Stimulated activated naive B cell treated with anti-CD40 and anti-IgM and Interleukin-4, amounts not matched to agents 10 μg/mL and 1 μg/mL and 100 μg/mL, for 72 hours (primary cell): ENCODE measurements at regions not wholly inside any gene's neighbourhood (a gene's known extent, or its start where the extent isn't known, plus 50 kb on each side); places are given as distances from the start of the nearest gene placed in this dataset.
"Not testable (repeated sequence)": the region's sequence is repeated elsewhere in the genome, so short reads cannot be mapped to it uniquely, and the experiment has no call there.

Source experiments
- ATAC-seq, 2 donors: fragments of 150-1000 bp; cut with Tn5 transposase; replicated peaks; 2 replicates each; pipeline ENCODE4 v1.10.0; 2021; ENCODE audit warnings: moderate library complexity in 1 of 2
- DNase-seq: peaks from one replicate; pipeline ENCODE4 v3.0.0; 2021
- H3K27ac Mint-ChIP-seq: one replicate; pipeline ENCODE4 v1.8.0; 2022; ENCODE audit warnings: mild to moderate bottlenecking, mixed read lengths
- H3K27me3 Mint-ChIP-seq, 2 donors: one replicate each; pipeline ENCODE4 v1.8.0; 2022; ENCODE audit warnings: mixed read lengths in 2 of 2
- H3K36me3 Mint-ChIP-seq, 2 donors: one replicate each; pipeline ENCODE4 v1.8.0; 2022; ENCODE audit warnings: mixed read lengths in 2 of 2, mild to moderate bottlenecking in 1 of 2
- H3K4me1 Mint-ChIP-seq, 2 donors: one replicate each; pipeline ENCODE4 v1.8.0; 2022; ENCODE audit warnings: mixed read lengths in 2 of 2, mild to moderate bottlenecking in 1 of 2
- H3K4me3 Mint-ChIP-seq, 2 donors: one replicate each; pipeline ENCODE4 v1.8.0; 2022; ENCODE audit warnings: mild to moderate bottlenecking in 2 of 2, mixed read lengths in 2 of 2, moderate library complexity in 1 of 2
- H3K9me3 Mint-ChIP-seq, 2 donors: one replicate each; pipeline ENCODE4 v1.8.0; 2022; ENCODE audit warnings: mixed read lengths in 2 of 2, mild to moderate bottlenecking in 1 of 2

DNA sequence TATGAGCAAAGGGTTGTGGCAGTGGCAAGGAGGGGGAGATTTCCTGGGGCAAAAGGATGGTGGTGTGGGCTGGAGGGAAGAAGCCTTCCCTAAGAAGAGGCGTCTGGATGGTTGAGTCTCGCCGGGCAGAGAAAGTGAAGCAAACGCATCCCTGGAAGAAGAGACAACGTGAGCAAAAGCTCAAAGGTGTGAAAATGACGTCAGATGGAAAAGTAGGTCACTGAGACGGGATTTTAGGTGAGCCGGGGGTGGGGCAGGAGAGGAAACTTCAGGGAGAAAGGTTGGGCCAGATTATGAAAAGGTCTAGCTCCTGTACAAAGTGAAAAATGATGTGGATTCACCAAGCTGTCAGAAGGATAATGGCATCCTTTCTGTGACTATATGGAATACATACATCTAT, 95.3 kb upstream of the KCNE2 start:
- H3K36me3 Mint-ChIP-seq: peaks cover 4 to 6% of the 10 kb centered on the region in 2 donors
- DNase-seq (no peak), ATAC-seq (no peak)
- H3K4me1 Mint-ChIP-seq: no peaks in the 10 kb centered on the region
- peaks cover 4 to 6% of the 10 kb centered on the region in 2 donors for H3K9me3 Mint-ChIP-seq
- peaks cover 15 to 24% of the 10 kb centered on the region in 2 donors for H3K27me3 Mint-ChIP-seq
- no peak overlapping the region for H3K4me3 Mint-ChIP-seq
- no peak overlapping the region for H3K27ac Mint-ChIP-seq

DNA sequence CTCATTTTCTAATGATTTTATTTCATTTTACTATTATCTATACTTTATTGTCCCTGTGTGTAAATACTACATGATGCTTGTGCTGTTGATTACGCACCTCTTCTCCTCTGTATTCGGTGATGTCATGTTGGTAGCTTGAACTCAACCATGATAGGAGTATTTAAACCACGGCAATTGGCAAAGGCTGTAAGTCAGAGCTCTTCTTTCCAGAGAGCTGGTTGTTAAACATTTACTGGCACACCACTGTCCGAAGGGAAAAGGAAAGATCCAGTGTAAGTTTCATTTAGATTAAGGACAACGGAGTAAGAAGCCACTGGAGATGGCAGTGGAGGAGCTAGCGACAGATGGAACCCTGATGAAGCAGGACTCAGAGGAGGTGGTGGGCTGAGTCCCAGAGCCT, 93.4 kb upstream of the KCNE2 start:
- Mint-ChIP-seq H3K27ac (no peak overlapping the region), H3K4me3 (no peak overlapping the region), H3K36me3 (no peaks in the 10 kb centered on the region), H3K9me3 (no peaks in the 10 kb centered on the region), H3K4me1 (no peaks in the 10 kb centered on the region), H3K27me3 (peaks cover 21 to 30% of the 10 kb centered on the region in 2 donors)
- DNase-seq (no peak), ATAC-seq (no peak)

DNA sequence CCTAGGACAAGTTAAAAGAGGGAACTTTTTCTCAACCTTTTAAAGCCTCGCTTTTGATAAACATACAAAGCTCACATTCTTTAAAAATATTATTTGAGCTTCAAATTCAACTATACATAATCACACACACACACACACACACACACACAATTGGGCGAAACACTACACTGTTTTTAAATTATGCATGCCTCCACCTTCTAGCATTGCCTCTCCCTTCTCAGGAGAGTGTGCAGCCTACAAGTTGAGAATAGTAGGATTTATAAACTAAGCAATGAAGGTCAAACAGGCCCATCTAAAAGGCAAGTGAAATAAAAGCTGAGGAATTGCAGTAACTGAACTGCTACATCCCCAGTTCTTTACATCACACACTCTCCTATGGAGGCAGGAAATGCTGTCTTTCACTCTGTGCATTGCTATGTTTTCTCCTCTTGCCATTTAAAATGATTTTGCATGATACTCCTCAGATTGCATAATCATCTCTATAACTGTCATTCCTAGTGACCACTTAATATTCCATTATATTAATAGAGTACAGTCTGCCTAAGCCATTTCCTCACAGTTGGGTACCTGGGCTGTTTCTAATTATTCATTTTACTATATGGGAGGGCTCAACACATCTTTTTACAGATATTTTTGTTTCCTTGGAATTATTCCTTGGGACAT, 92.5 kb upstream of the KCNE2 start:
- ATAC-seq: no peak
- Mint-ChIP-seq H3K27me3 (peaks cover 18 to 30% of the 10 kb centered on the region in 2 donors), H3K9me3 (no peaks in the 10 kb centered on the region), H3K4me1 (no peaks in the 10 kb centered on the region), H3K27ac (no peak overlapping the region), H3K36me3 (no peaks in the 10 kb centered on the region), H3K4me3 (no peak overlapping the region)
- no peak for DNase-seq

DNA sequence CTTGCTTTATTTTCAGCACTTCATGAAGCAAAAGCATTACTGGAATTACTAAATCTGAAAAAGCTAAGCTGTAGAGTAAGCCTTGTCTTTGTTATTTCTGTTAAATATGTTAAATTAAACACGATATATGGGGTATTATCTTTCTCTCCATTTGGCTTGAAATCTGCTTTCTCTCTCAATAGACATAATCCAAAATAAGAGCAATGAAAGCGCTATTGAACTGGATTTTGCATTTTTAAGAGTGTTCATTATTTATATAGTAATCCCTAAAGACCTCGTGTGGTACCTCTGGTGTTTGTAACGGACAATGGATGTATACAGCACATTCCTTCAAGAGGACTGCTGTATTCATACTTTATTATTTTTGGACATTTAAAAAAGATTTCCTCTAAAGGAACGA, 91.5 kb upstream of the KCNE2 start:
- DNase-seq (no peak), ATAC-seq (no peak)
- no peaks in the 10 kb centered on the region for H3K9me3 Mint-ChIP-seq
- H3K27me3 Mint-ChIP-seq: peaks cover 27 to 40% of the 10 kb centered on the region in 2 donors
- no peak overlapping the region for H3K27ac Mint-ChIP-seq
- H3K4me1 Mint-ChIP-seq: peaks cover 0 to 5% of the 10 kb centered on the region in 2 donors
- no peak overlapping the region for H3K4me3 Mint-ChIP-seq
- no peaks in the 10 kb centered on the region for H3K36me3 Mint-ChIP-seq

DNA sequence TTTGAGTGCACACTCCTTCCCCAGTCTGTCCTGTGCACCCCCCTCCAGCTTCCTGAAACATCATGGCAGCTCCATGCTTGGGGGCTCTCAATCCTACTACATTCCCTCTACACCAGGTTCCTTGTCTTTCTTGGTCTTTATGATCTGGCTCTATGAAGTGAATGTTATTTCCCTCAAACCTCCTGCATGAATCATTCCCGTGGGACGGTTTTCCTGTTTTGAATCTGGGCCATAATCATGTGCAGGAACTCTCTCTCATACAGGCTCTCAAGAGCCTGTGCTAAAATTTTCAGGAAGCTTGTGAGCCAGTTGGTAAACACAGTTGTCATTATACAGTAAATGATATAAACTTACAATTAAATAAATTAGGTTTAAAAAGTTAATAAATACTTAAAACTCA, 89.8 kb upstream of the KCNE2 start:
- ATAC-seq (no peak), DNase-seq (no peak)
- Mint-ChIP-seq H3K36me3 (no peaks in the 10 kb centered on the region), H3K27ac (no peak overlapping the region), H3K4me1 (peaks cover 0 to 5% of the 10 kb centered on the region in 2 donors), H3K27me3 (peaks cover 29 to 36% of the 10 kb centered on the region in 2 donors), H3K4me3 (no peak overlapping the region), H3K9me3 (no peaks in the 10 kb centered on the region)

DNA sequence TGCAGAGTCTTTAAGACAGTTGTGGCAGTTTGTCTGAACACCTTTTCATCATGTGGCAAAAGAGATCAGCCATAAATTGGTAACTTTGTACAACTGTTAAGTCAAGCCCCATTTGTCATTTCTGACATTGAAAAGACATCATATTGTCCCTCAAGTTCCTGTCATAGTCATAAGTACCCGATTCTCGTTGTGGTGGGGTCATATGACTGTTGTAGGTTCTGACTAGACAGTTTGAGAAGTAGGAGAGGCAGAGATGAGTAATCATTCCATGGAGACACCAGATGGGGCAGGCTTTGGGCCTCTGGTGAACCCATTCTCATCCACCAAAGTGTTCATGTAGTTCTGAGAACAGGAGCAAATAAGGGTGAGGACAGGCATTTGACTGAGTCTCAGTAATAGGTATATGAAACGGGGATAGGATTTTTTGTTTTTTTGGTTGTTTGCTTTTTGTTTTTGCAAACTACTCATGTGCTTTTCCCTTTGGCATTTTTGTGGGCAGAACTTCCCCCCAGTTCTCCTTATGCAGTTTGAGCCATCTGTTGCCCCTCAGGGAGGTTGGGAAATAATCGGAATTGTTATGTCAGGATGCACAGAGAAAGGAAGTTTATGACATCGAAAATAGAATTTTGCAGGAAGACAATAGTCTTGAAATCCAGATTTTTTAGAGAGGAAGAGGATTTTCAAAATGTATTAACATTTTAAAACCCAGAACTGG, 86.9 kb upstream of the KCNE2 start:
- peaks cover 21 to 32% of the 10 kb centered on the region in 2 donors for H3K27me3 Mint-ChIP-seq
- H3K4me1 Mint-ChIP-seq: peaks cover 0 to 5% of the 10 kb centered on the region in 2 donors
- DNase-seq (peak; percentile 1), ATAC-seq (peak; percentile 71 to 93)
- no peaks in the 10 kb centered on the region for H3K9me3 Mint-ChIP-seq
- no peaks in the 10 kb centered on the region for H3K36me3 Mint-ChIP-seq
- no peak overlapping the region for H3K27ac Mint-ChIP-seq
- no peak overlapping the region for H3K4me3 Mint-ChIP-seq

DNA sequence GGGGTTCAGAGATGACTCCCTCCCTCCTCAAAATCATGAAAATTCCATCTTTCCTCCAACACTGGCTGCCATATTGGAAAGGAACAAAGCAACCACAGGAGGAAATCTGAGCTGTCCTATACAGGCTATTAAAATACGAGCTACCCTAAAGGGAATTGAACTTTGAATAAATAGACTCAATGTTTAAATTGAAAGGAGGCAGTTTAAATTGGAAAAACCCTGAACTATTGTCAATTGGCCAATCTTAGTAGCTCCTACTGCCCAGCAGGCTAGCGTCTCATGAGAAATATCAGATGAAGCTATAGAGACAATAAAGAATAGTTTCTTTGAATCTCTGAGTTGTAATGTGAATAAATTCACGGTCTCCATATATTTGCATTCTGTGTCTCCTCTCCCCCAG, 85.4 kb upstream of the KCNE2 start:
- DNase-seq (no peak), ATAC-seq (no peak)
- H3K4me3 Mint-ChIP-seq: no peak overlapping the region
- H3K27ac Mint-ChIP-seq: no peak overlapping the region
- peaks cover 0 to 5% of the 10 kb centered on the region in 2 donors for H3K4me1 Mint-ChIP-seq
- H3K9me3 Mint-ChIP-seq: no peaks in the 10 kb centered on the region
- no peaks in the 10 kb centered on the region for H3K36me3 Mint-ChIP-seq
- peaks cover 19 to 28% of the 10 kb centered on the region in 2 donors for H3K27me3 Mint-ChIP-seq

DNA sequence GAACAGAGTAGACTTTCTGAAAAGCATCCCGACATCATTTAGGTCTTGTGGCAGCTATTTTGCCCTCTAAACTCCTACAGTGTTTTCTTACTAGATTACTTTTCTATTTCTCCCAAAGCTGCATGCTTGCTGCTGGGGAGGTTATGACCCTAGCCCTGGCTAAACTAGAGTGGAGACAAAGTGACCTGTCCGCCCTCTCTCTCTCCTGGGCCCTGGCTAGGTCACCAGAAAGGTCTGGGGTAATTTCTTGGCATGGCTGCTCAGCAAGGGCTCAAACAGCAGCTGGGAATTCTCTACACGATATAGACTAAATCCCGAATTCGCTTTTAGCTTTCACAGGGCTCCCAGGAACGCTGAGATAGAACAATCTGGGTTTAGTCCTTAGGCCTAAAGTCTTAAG, 84.5 kb upstream of the KCNE2 start:
- ATAC-seq (no peak), DNase-seq (no peak)
- Mint-ChIP-seq H3K27ac (no peak overlapping the region), H3K9me3 (no peaks in the 10 kb centered on the region), H3K4me1 (peaks cover 0 to 5% of the 10 kb centered on the region in 2 donors), H3K4me3 (no peak overlapping the region), H3K27me3 (peaks cover 12 to 22% of the 10 kb centered on the region in 2 donors), H3K36me3 (no peaks in the 10 kb centered on the region)

DNA sequence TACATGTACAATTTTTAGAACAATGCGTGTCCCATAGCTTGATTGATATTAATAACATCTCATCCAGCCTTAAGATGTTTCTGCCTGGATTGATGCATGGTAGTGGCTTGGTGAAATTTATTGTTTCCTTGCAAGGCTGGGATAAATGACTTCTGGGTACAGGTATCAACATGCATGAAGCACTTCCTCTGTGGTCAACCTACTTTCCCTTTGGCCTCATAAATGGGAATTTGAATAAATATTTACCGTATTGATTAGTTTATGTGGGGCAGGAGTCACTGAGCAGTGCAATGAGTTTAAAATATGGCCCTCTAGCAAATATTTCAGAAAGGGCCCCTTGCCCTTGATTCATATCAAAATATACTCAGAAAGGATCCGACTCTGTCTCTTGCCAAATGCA, 83.9 kb upstream of the KCNE2 start:
- ATAC-seq (no peak), DNase-seq (no peak)
- H3K9me3 Mint-ChIP-seq: no peaks in the 10 kb centered on the region
- no peaks in the 10 kb centered on the region for H3K36me3 Mint-ChIP-seq
- H3K4me1 Mint-ChIP-seq: peaks cover 0 to 5% of the 10 kb centered on the region in 2 donors
- peaks cover 12 to 22% of the 10 kb centered on the region in 2 donors for H3K27me3 Mint-ChIP-seq
- no peak overlapping the region for H3K27ac Mint-ChIP-seq
- H3K4me3 Mint-ChIP-seq: no peak overlapping the region

DNA sequence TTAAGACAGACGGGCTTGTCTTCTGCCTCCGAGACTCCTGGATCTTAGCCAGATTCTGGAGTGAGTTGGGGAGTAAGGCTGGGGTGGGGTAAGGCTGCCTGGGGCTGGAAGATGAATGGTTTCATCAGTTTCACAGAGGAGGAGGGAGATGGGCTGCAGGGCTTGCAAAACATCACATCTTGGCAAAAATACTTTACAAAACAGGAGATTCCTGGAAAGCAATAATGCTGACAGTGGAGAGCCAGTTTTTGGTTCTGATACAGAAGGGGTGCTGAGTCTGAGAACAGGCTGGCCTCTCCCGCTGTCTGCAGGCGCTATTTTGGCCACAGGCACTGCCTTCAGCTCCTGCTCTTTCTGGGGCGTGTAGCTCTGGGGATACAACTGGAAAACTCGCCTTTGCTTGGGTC, 83.4 kb upstream of the KCNE2 start:
- ATAC-seq: no peak
- Mint-ChIP-seq H3K36me3 (no peaks in the 10 kb centered on the region), H3K9me3 (no peaks in the 10 kb centered on the region), H3K27ac (no peak overlapping the region), H3K4me3 (no peak overlapping the region), H3K4me1 (peaks cover 0 to 5% of the 10 kb centered on the region in 2 donors), H3K27me3 (peaks cover 12 to 22% of the 10 kb centered on the region in 2 donors)
- DNase-seq: no peak

DNA sequence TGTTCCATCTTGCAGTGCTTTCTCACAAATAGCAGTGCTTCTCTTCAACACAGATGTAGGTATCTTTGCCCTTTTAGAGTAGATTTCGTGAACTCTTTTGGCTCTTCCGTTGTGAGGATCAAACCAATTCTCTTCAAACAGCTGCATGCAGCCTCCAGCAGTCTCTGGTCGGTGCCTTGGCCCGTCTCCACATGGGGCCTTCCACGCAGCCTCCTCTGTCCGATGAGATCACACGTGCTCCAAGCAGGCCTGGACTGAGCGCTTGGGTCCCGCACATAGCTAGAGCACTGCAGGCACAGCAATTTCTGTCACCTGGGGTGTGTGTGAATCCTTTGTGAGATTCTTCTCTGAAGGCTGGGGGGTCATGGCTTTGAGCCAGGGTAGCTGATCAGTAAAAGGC, 82.8 kb upstream of the KCNE2 start:
- DNase-seq (no peak), ATAC-seq (no peak)
- Mint-ChIP-seq H3K27ac (no peak overlapping the region), H3K9me3 (peaks cover under 1 to 3% of the 10 kb centered on the region in 2 donors), H3K36me3 (no peaks in the 10 kb centered on the region), H3K4me1 (peaks cover 0 to 5% of the 10 kb centered on the region in 2 donors), H3K27me3 (peaks cover 12 to 22% of the 10 kb centered on the region in 2 donors), H3K4me3 (no peak overlapping the region)

DNA sequence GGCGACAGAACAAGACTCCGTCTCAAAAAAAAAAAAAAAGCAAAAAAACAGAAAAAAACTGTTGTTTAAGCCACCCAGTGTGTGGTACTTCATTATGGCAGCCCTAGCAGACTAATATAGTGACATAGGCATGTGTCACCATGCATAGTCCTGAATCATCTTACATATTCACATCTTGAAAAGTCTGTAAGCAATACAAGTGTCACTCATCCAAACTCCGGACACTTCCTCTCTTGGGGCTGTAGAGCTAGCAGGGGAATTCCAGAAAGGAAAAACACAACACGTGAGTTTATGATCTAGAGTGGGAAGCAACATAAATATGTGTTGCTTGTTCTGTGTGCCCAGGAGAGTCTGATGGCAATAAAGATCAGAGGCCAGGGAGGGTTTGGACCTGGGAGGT, 81.6 kb upstream of the KCNE2 start:
- H3K4me3 Mint-ChIP-seq: no peak overlapping the region
- DNase-seq: no peak
- no peaks in the 10 kb centered on the region for H3K36me3 Mint-ChIP-seq
- H3K27me3 Mint-ChIP-seq: peaks cover 3 to 12% of the 10 kb centered on the region in 2 donors
- no peak overlapping the region for H3K27ac Mint-ChIP-seq
- H3K9me3 Mint-ChIP-seq: peaks cover 8 to 9% of the 10 kb centered on the region in 2 donors
- ATAC-seq: no peak
- no peaks in the 10 kb centered on the region for H3K4me1 Mint-ChIP-seq

DNA sequence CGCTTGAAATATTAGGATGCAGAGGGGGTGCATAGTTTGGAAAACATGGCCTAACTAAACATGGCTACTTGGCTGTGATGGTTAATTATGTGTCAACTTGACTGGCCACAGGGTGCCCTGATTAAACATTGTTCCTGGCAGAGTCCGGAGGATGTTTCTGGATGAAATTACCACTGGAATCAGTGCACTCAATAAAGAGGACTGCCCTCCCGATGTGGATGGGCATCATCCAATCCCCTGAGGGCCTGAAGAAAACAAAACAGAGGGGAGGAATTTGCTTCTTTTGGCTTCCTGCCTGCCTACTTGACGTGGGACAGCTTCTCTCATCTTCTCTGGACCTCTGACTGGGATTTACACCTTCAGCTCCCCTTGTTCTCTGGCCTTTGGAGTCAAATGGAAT, 79.1 kb upstream of the KCNE2 start:
- Mint-ChIP-seq H3K4me1 (no peaks in the 10 kb centered on the region), H3K27me3 (peaks cover 0 to 5% of the 10 kb centered on the region in 2 donors), H3K4me3 (no peak overlapping the region), H3K36me3 (peaks cover 5 to 6% of the 10 kb centered on the region in 2 donors), H3K27ac (no peak overlapping the region), H3K9me3 (peaks cover 24 to 29% of the 10 kb centered on the region in 2 donors)
- DNase-seq (no peak), ATAC-seq (no peak)

DNA sequence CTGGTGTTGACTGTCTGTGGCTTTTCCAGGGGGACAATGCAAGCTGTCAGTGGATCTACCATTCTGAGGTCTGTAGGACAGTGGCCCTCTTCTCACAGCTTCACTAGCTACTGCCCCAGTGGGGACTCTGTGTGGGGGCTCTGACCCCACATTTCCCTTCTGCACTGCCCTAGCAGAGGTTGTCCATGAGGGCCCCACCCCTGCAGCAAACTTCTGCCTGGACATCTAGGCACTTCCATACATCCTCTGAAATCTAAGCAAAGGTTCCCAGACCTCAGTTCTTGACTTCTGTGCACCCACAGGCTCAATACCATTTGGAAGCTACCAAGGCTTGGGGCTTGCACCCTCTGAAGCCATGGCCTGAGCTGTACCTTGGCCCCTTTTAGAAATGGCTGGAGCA, 75.8 kb upstream of the KCNE2 start:
- not testable (repeated sequence) for ATAC-seq, DNase-seq, H3K4me3 Mint-ChIP-seq, H3K27ac Mint-ChIP-seq, H3K36me3 Mint-ChIP-seq, H3K27me3 Mint-ChIP-seq, H3K4me1 Mint-ChIP-seq
- H3K9me3 Mint-ChIP-seq: peaks cover 24 to 29% of the 10 kb centered on the region in 2 donors

DNA sequence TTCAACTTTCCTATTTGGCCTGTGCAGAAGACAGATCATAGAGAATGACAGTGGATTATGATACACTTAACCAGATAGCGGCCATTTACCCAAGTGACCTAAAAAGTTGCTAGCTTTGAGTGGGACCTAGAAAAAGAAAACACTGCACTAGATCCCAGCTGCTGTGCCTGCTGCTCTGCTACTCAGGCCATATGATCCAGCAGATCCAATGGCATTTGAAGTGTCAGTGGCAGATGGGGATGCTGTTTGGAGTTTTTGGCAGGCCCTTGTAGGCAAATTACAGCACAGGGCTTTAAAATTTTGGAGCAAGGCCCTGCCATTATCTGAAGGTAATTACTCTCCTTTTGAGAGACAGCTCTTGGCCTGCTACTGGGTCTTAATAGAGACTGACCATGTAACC, 74.0 kb upstream of the KCNE2 start:
- H3K27me3 Mint-ChIP-seq: no peaks in the 10 kb centered on the region

More for the DNA sequence above, 74.0 kb upstream of the KCNE2 start:
- no peak overlapping the region for H3K27ac Mint-ChIP-seq
- ATAC-seq: no peak
- H3K9me3 Mint-ChIP-seq: peaks cover 24 to 29% of the 10 kb centered on the region in 2 donors
- no peak overlapping the region for H3K4me3 Mint-ChIP-seq
- peaks cover 5 to 6% of the 10 kb centered on the region in 2 donors for H3K36me3 Mint-ChIP-seq
- H3K4me1 Mint-ChIP-seq: no peaks in the 10 kb centered on the region
- DNase-seq: no peak
